GM12874 (cell line): ENCODE measurements at regions not wholly inside any gene's neighbourhood (a gene's known extent, or its start where the extent isn't known, plus 50 kb on each side); places are given as distances from the start of the nearest gene placed in this dataset.

Source experiments
- TF ChIP-seq, protein P1 (sequence below): IDR thresholded peaks from 2 replicates; pipeline ENCODE4 v1.5.1; 2011; ENCODE audit warnings: low read depth, mild to moderate bottlenecking, control low read depth, low read length, moderate library complexity; ENCODE audit not compliant: insufficient read depth

GRCh38 chr15:96817900-96818299 lies 487.4 kb downstream of the NR2F2 start:
- TF ChIP-seq, protein P1, sequence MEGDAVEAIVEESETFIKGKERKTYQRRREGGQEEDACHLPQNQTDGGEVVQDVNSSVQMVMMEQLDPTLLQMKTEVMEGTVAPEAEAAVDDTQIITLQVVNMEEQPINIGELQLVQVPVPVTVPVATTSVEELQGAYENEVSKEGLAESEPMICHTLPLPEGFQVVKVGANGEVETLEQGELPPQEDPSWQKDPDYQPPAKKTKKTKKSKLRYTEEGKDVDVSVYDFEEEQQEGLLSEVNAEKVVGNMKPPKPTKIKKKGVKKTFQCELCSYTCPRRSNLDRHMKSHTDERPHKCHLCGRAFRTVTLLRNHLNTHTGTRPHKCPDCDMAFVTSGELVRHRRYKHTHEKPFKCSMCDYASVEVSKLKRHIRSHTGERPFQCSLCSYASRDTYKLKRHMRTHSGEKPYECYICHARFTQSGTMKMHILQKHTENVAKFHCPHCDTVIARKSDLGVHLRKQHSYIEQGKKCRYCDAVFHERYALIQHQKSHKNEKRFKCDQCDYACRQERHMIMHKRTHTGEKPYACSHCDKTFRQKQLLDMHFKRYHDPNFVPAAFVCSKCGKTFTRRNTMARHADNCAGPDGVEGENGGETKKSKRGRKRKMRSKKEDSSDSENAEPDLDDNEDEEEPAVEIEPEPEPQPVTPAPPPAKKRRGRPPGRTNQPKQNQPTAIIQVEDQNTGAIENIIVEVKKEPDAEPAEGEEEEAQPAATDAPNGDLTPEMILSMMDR, result no peak

DNA sequence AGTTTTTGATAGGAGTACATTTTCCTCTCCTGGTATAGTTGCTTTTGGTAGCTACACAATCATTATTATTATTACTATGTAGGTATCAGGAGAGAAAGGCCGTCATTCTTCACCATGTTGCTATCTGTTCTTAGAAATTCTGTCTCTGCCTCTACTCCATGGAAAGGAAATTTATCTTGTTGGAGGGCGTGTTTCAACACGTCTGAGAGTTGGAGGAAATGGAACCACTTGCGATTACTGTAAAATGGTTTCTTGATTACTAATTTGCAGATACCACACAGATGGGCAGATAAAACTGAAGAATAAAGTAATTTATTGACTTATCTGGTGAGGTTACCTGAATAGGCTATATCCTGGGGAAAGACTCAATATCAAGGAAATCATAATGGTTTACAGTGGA lies 488.4 kb downstream of the NR2F2 start:
- TF ChIP-seq, protein P1, result no peak

- TF ChIP-seq, protein P1, result no peak
These were observed 497.5 kb downstream of the NR2F2 start for GRCh38 chr15:96827981-96828380.

GRCh38 chr15:96837241-96837970 lies 506.9 kb downstream of the NR2F2 start:
- TF ChIP-seq, protein P1, result no peak

DNA sequence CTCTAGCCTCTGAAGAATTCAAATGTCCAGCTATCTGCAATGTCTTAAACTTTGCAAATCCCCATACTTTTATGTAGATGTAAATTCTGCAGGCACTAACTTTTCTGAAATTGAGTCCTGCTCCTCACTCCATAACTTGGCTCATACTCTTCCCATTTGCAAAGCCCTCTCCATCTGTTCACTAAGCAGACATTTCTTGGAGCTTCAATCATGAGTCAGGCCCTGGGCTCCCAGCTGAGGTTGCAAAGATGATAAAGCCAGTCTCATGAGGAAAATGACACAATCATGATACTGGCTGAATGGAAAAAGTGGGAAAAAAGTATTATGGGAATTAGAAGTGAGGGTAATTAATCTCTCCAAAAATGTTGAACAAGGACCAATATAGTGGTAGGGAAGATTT lies 507.6 kb downstream of the NR2F2 start:
- TF ChIP-seq, protein P1, result no peak

- TF ChIP-seq, protein P1, result no peak
These were observed 518.9 kb downstream of the NR2F2 start for GRCh38 chr15:96849271-96849900.

- TF ChIP-seq, protein P1, result no peak
These were observed 521.1 kb downstream of the NR2F2 start for GRCh38 chr15:96851613-96852012.
